KG1 (cell line): ENCODE measurements at regions not wholly inside any gene's neighbourhood (a gene's known extent, or its start where the extent isn't known, plus 50 kb on each side); places are given as distances from the start of the nearest gene placed in this dataset.
"Not testable (repeated sequence)": the region's sequence is repeated elsewhere in the genome, so short reads cannot be mapped to it uniquely, and the experiment has no call there.

Experiments used
- DNase-seq: peaks from one replicate; lab custom pipeline; 2025; lab: John Stamatoyannopoulos, UW

GRCh38 chr21:18104802-18105201, 139.8 kb upstream of the CHODL start:
- no peak for DNase-seq

GRCh38 chr21:18096413-18096812, 148.2 kb upstream of the CHODL start:
- DNase-seq, result not testable (repeated sequence)

- no peak for DNase-seq
Measured at GRCh38 chr21:18089786-18090185, 154.8 kb upstream of the CHODL start.

GRCh38 chr21:18070392-18070791, 174.2 kb upstream of the CHODL start:
- no peak for DNase-seq

- no peak for DNase-seq
Measured at GRCh38 chr21:18069875-18070274, 174.8 kb upstream of the CHODL start.

- DNase-seq, result no peak
Measured at GRCh38 chr21:18060402-18060801, 184.2 kb upstream of the CHODL start.

- DNase-seq, result no peak
Measured at GRCh38 chr21:18058731-18059398, 185.8 kb upstream of the CHODL start.

- DNase-seq, result no peak
Measured at GRCh38 chr21:18053151-18053550, 191.5 kb upstream of the CHODL start.

GRCh38 chr21:18049461-18049860, 195.2 kb upstream of the CHODL start:
- no peak for DNase-seq

GRCh38 chr21:18041012-18041411, 203.6 kb upstream of the CHODL start:
- DNase-seq, result peak; percentile 13

- no peak for DNase-seq
Measured at GRCh38 chr21:18030248-18030647, 211.1 kb upstream of the C21orf91 start.

- no peak for DNase-seq
Measured at GRCh38 chr21:18026359-18026758, 207.2 kb upstream of the C21orf91 start.

GRCh38 chr21:18023711-18024110, 204.6 kb upstream of the C21orf91 start:
- no peak for DNase-seq

- DNase-seq, result no peak
Measured at GRCh38 chr21:18023157-18023556, 204.0 kb upstream of the C21orf91 start.

GRCh38 chr21:18007121-18007520, 188.0 kb upstream of the C21orf91 start:
- no peak for DNase-seq

GRCh38 chr21:18006691-18007090, 187.5 kb upstream of the C21orf91 start:
- no peak for DNase-seq

- no peak for DNase-seq
Measured at GRCh38 chr21:18002393-18002792, 183.2 kb upstream of the C21orf91 start.

- no peak for DNase-seq
Measured at GRCh38 chr21:18000981-18001686, 182.0 kb upstream of the C21orf91 start.

- not testable (repeated sequence) for DNase-seq
Measured at GRCh38 chr21:17998599-17998998, 179.4 kb upstream of the C21orf91 start.

GRCh38 chr21:17989780-17990179, 170.6 kb upstream of the C21orf91 start:
- no peak for DNase-seq

GRCh38 chr21:17988102-17988437, 168.9 kb upstream of the C21orf91 start:
- no peak for DNase-seq

- DNase-seq, result no peak
Measured at GRCh38 chr21:17987382-17988101, 168.4 kb upstream of the C21orf91 start.

- no peak for DNase-seq
Measured at GRCh38 chr21:17981060-17981740, 162.0 kb upstream of the C21orf91 start.
